ENCODE measurements at regions not wholly inside any gene's neighbourhood (a gene's known extent, or its start where the extent isn't known, plus 50 kb on each side); places are given as distances from the start of the nearest gene placed in this dataset.
"Not testable (repeated sequence)": the region's sequence is repeated elsewhere in the genome, so short reads cannot be mapped to it uniquely, and the experiment has no call there.

- no peak for DNase-seq
These were observed 133.3 kb upstream of the LMNTD1 start for GRCh38 chr12:25686351-25686750.

- DNase-seq, result no peak
These were observed 134.1 kb upstream of the LMNTD1 start for GRCh38 chr12:25687226-25687625.

GRCh38 chr12:25688851-25689250 lies 135.8 kb upstream of the LMNTD1 start:
- not testable (repeated sequence) for DNase-seq

GRCh38 chr12:25689996-25690501 lies 137.0 kb upstream of the LMNTD1 start:
- no peak for DNase-seq

GRCh38 chr12:25690996-25691864 lies 138.1 kb upstream of the LMNTD1 start:
- DNase-seq, result no peak

- no peak for DNase-seq
These were observed 138.7 kb upstream of the LMNTD1 start for GRCh38 chr12:25691865-25692114.

- no peak for DNase-seq
These were observed 139.3 kb upstream of the LMNTD1 start for GRCh38 chr12:25692115-25693035.

GRCh38 chr12:25694072-25694471 lies 141.0 kb upstream of the LMNTD1 start:
- no peak for DNase-seq

- DNase-seq, result no peak
These were observed 142.5 kb upstream of the LMNTD1 start for GRCh38 chr12:25695574-25695973.

GRCh38 chr12:25698772-25699171 lies 145.7 kb upstream of the LMNTD1 start:
- no peak for DNase-seq

GRCh38 chr12:25699454-25699853 lies 146.4 kb upstream of the LMNTD1 start:
- no peak for DNase-seq

- DNase-seq, result no peak
These were observed 148.2 kb upstream of the LMNTD1 start for GRCh38 chr12:25701290-25701689.

GRCh38 chr12:25702553-25702952 lies 149.5 kb upstream of the LMNTD1 start:
- no peak for DNase-seq

- no peak for DNase-seq
These were observed 152.2 kb upstream of the LMNTD1 start for GRCh38 chr12:25705261-25705660.

- DNase-seq, result not testable (repeated sequence)
These were observed 153.6 kb upstream of the LMNTD1 start for GRCh38 chr12:25706646-25707045.

GRCh38 chr12:25707056-25707455 lies 154.0 kb upstream of the LMNTD1 start:
- DNase-seq, result no peak

GRCh38 chr12:25708661-25709060 lies 155.6 kb upstream of the LMNTD1 start:
- DNase-seq, result no peak

GRCh38 chr12:25710128-25710527 lies 157.0 kb upstream of the LMNTD1 start:
- no peak for DNase-seq

- not testable (repeated sequence) for DNase-seq
These were observed 158.0 kb upstream of the LMNTD1 start for GRCh38 chr12:25710938-25711605.

- no peak for DNase-seq
These were observed 159.1 kb upstream of the LMNTD1 start for GRCh38 chr12:25712169-25712568.

- no peak for DNase-seq
These were observed 160.2 kb upstream of the LMNTD1 start for GRCh38 chr12:25713264-25713663.

- no peak for DNase-seq
These were observed 161.3 kb upstream of the LMNTD1 start for GRCh38 chr12:25714198-25714984.

Data from NCI-H2081 treated with DMSO at 0.1 percent for 48 hours (cell line).